HPDE6-E6E7 (cell line): ENCODE measurements at regions not wholly inside any gene's neighbourhood (a gene's known extent, or its start where the extent isn't known, plus 50 kb on each side); places are given as distances from the start of the nearest gene placed in this dataset.
"Not testable (repeated sequence)": the region's sequence is repeated elsewhere in the genome, so short reads cannot be mapped to it uniquely, and the experiment has no call there.

Experiments used
- DNase-seq: peaks from one replicate; pipeline ENCODE4 v3.0.0; 2011; ENCODE audit warnings: missing footprints; ENCODE audit errors: extremely low spot score

GRCh38 chr17:16888413-16889087 lies 83.4 kb downstream of the TNFRSF13B start:
- DNase-seq: no peak

DNA sequence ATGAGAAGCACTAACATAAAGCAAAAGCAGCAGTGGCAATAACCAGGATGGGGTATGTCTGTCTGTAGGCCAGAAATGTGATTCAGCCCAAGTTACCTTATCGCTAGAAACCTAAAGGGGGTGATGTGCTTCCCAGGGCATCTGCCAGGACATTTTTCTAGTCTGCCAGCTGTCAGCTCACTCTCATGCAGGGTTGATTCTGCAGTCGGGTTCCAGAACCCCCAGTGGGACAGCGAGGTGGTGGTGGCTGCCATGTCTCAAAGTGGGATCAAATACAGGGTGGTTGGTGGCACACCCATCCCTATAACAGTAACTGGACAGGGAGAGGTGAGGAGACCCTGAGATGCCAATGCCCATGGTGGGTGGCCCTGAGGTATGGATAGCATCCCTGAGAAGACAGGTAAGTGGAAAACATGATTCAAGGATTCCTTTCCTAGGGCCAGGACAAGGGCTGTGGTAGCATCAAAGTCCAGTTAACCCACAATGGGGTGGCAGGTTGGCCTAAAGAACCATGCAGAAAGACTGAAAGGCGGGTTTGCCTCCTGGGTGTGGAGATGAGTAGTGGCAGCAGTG lies 84.3 kb downstream of the TNFRSF13B start:
- no peak for DNase-seq

DNA sequence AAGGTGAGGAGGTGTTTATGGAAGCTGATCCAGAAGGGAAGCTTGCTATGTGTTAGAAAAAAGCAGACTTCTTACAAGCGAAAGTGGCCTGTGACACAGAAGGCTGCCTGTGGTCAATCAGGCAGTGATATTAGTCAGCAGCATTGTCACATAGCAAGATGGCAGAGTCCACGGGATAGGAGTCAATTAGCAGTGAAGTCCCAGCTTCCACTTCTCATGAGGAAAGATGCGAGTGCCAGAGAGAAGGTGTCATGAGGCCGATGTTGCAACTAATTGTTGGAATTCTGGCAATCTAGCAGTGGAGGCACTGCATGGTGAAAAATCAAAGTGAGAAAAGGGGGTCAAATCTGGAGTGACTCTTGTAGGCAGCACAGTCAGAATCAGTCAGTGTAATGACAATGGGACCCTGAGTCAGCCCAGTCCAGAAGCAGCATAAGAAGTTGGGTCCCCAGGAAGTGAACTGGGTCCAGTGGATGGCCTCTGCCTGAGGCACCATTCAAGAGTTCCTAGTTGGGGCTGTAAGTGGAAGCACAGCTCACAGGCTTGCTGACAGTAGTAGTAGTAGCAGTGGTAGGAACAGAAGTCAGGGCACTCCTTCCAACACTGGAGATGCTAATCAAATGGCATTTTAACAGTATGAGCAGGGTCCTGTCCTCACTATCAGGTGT lies 85.1 kb downstream of the TNFRSF13B start:
- DNase-seq: no peak

GRCh38 chr17:16885204-16885603 lies 86.7 kb downstream of the TNFRSF13B start:
- DNase-seq: not testable (repeated sequence)

DNA sequence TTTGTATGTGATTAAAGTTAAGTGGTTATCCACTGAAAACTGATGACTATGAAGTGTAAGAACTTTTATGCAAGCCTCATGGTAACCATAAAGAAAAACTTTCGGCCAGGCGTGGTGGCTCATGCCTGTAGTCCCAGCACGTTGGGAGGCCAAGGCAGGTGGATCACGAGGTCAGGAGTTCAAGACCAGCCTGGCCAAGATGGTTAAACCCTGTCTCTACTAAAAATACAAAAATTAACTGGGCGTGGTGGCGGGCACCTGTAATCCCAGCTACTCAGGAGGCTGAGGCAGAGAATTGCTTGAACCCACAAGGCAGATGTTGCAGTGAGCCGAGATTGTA lies 89.0 kb downstream of the TNFRSF13B start:
- not testable (repeated sequence) for DNase-seq

DNA sequence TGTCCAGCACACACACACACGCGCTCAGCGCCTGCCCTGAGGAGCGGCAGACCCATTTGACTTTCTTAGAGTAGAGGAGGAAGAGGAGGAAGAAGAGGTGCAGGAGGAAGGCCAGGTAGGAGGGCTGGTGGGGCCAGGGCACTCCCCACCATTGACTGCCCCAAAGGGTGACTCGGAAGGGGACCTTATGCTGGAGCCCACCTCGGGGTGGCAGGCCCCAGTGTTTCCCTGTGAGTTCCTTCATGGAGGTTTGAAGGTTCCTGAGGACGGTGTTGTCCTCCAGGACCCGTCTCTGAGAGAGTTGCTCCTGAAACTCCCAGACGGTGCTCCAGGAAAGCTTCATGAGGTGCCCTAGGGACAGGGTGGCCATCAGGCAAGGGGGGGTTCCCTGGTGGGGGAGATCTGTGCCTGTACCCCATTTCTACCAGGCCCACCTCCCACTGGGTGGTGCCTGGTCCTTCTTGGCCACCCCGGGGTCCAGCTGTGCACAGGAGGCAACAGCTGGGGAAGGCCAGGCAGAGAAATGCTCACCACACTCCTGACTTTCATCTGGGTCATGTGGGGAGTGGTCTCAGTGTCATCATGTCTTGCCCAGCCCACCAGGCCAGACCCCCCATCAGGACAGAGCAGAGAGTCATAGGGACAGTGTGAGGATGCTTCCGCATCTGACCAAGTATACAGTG lies 89.5 kb downstream of the TNFRSF13B start:
- DNase-seq: no peak

DNA sequence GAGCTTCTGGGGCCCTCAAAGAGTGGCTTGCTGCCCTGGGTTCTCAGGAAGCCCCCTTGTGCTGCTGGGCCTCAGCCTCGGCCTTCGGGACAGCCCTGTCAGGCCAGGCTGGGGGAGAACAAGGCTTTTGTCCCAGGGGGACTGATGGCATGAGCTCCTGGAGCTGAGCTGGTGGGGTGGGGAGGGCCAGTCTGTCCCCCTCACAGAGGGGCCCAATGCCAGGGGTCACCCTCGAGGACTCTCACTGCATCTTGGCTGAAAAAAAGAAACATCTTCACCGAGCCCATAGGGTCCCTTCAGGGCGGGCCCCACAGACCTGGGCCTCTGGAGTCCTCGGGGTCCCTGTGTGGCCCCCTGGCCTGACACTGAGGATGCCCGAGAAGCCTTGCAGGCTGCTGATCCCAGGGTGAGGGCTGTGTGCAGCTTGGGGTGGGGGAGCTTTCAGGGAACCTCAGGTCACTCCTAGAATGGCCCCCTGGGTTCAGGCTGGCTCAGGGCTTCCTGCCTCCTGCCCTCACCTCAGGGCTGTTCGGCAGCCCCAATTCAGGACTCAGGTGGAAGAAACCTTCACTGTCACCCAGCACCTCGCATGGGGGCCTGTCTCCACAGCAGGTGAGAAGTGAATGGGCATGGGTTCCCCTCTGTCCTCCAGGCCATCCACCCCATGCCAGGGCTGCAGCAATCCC lies 90.5 kb downstream of the TNFRSF13B start:
- no peak for DNase-seq

- DNase-seq: no peak
Measured at GRCh38 chr17:16880843-16881230, 91.1 kb downstream of the TNFRSF13B start.

DNA sequence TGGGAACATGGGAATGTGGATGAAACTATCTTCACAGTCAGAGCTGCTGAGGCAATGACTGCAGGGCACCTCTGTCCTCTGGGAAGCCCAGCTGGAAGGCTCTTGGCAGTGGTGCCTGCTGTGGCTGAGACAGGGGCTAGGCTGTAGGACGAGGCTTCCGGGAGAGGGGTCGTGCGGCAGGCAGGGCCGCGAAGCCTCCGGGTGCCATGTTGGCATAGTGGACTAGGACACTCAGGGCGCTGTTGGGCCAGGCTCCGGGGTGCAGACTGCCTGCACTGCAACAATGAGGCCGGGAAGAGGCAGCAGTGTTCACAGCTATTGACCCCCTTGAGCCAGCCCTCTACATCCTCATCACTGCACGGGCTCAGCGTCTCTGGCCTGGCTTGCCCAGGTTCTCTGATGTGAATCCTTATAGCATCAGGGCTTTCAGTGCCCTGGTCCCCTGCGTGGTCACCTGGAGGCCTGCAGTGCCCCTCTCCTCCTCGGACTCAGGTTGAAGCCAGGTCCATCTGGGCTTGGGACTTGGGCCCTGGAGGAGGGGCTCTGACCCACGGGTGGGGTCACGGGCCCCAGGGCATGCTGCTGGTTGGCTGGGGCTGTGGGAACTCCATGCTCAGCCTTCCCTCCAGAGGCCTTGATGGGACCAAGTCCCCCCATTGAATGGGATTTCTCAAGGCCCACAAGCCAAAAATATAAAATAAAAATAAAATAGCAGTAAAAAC lies 91.6 kb downstream of the TNFRSF13B start:
- no peak for DNase-seq

- DNase-seq: no peak
Measured at GRCh38 chr17:16879686-16880085, 92.2 kb downstream of the TNFRSF13B start.

- no peak for DNase-seq
Measured at GRCh38 chr17:16878606-16879005, 93.3 kb downstream of the TNFRSF13B start.

- DNase-seq: no peak
Measured at GRCh38 chr17:16878084-16878483, 93.8 kb downstream of the TNFRSF13B start.

- no peak for DNase-seq
Measured at GRCh38 chr17:16877099-16877498, 94.8 kb downstream of the TNFRSF13B start.

DNA sequence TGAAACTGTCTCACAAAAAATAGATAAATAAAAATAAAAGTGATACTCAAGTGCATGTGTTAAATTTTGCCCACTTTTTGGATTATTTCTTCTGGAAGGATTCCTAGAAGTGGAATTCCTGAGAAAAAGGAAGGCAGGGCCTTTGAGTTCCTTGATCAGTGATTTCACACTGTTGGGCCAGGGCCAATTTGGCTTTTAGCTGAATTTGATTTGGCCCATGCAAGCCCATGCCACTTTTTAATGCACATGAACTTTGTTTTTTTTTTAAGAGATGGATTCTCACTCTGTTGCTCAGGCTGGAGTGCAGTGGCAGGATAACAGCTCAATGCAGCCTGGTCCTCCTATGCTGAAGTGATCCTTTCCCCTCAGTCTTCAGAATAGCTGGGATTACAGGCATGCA lies 96.3 kb downstream of the TNFRSF13B start:
- DNase-seq: no peak

DNA sequence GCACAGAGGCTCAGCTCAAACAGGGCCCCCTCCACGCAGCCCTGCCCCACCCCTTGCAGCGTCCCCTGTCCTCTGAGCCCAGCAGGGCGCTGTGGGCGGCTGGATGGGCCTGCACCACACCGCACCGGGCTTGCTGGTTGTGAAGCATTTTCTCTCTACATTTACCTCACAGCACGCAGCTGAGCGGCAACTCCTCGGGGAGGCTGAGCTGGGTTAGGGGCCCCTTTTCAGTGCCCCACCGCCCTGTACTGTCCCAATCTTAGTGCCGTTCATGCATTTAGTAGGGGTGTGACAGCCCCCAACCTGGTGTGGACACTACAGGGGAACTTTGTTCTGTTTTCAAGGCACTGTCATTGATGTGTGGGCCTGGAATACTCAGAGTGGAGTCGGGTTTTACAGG lies 97.7 kb downstream of the TNFRSF13B start:
- not testable (repeated sequence) for DNase-seq

- peak; percentile 60 for DNase-seq
Measured at GRCh38 chr17:16873174-16874035, 98.5 kb downstream of the TNFRSF13B start.

- no peak for DNase-seq
Measured at GRCh38 chr17:16872351-16873173, 99.4 kb downstream of the TNFRSF13B start.

- not testable (repeated sequence) for DNase-seq
Measured at GRCh38 chr17:16871446-16872190, 100.3 kb downstream of the TNFRSF13B start.
